Mesenchymal stem cell (in vitro differentiated cells and primary cell): ENCODE measurements at regions not wholly inside any gene's neighbourhood (a gene's known extent, or its start where the extent isn't known, plus 50 kb on each side); places are given as distances from the start of the nearest gene placed in this dataset.

Experiments
- DNase-seq: peaks from one replicate; pipeline ENCODE4 v3.0.0-alpha.2; 2013
- H2AFZ ChIP-seq: one replicate; pipeline ENCODE4 v1.6.1; 2013; ENCODE audit warnings: low read depth, mild to moderate bottlenecking, control low read depth, inconsistent platforms, low read length, moderate library complexity
- H2AK5ac ChIP-seq: 2 replicates; pipeline ENCODE4 v1.6.1; 2013; ENCODE audit warnings: low read length, moderate library complexity, mild to moderate bottlenecking, inconsistent platforms; ENCODE audit not compliant: severe bottlenecking
- H2BK120ac ChIP-seq: one replicate; pipeline ENCODE4 v1.6.1; 2013; ENCODE audit warnings: low read depth, mild to moderate bottlenecking, inconsistent platforms, low read length, moderate library complexity
- H2BK12ac ChIP-seq, 2 experiments: one replicate each; pipeline ENCODE4 v1.6.1; 2013; ENCODE audit warnings: inconsistent platforms in 2 of 2, low read length in 2 of 2, mild to moderate bottlenecking in 2 of 2, moderate library complexity in 2 of 2, control low read depth in 1 of 2
- H2BK15ac ChIP-seq: one replicate; pipeline ENCODE4 v1.6.1; 2013; ENCODE audit warnings: mild to moderate bottlenecking, low read depth, inconsistent platforms; ENCODE audit not compliant: poor library complexity, severe bottlenecking
- H2BK5ac ChIP-seq: 2 replicates; pipeline ENCODE4 v1.6.1; 2013; ENCODE audit warnings: low read depth, mild to moderate bottlenecking, low read length, control low read depth, inconsistent platforms; ENCODE audit not compliant: poor library complexity, severe bottlenecking
- H3K14ac ChIP-seq, 2 experiments: one replicate each; pipeline ENCODE4 v1.6.1; 2013; ENCODE audit warnings: inconsistent platforms in 2 of 2, low read length in 2 of 2, control low read depth in 1 of 2, mild to moderate bottlenecking in 1 of 2, moderate library complexity in 1 of 2
- H3K18ac ChIP-seq, 2 experiments: one replicate each; pipeline ENCODE4 v1.6.1; 2013; ENCODE audit warnings: inconsistent platforms in 2 of 2, low read length in 2 of 2, control low read depth in 1 of 2, low read depth in 1 of 2, mild to moderate bottlenecking in 1 of 2
- H3K23ac ChIP-seq, 2 experiments: one replicate each; pipeline ENCODE4 v1.6.1; 2013; ENCODE audit warnings: inconsistent platforms in 2 of 2, low read length in 2 of 2, mild to moderate bottlenecking in 2 of 2, moderate library complexity in 2 of 2, control low read depth in 1 of 2
- H3K27ac ChIP-seq: 2 replicates; pipeline ENCODE4 v1.5.1; 2013; ENCODE audit warnings: mild to moderate bottlenecking, moderate library complexity, low read length, control low read depth, inconsistent platforms; ENCODE audit not compliant: poor library complexity, severe bottlenecking
- H3K27me3 ChIP-seq, 2 experiments: 2 replicates each; pipeline versions ENCODE4 v1.6.1 to v1.7.0; 2013; ENCODE audit warnings: low read length in 2 of 2, mild to moderate bottlenecking in 2 of 2, moderate library complexity in 2 of 2, control low read depth in 1 of 2, inconsistent platforms in 1 of 2; ENCODE audit not compliant: control insufficient read depth in 1 of 2, insufficient read depth in 1 of 2
- H3K36me3 ChIP-seq, 2 experiments: 2 replicates each; pipeline versions ENCODE4 v1.6.1 to v1.7.0; 2013; ENCODE audit warnings: low read length in 2 of 2, control low read depth in 1 of 2, inconsistent platforms in 1 of 2, low read depth in 1 of 2, mild to moderate bottlenecking in 1 of 2; ENCODE audit not compliant: insufficient read depth in 2 of 2, control insufficient read depth in 1 of 2
- H3K4ac ChIP-seq, 2 experiments: one replicate each; pipeline ENCODE4 v1.6.1; 2013; ENCODE audit warnings: inconsistent platforms in 2 of 2, low read length in 2 of 2, mild to moderate bottlenecking in 2 of 2, moderate library complexity in 2 of 2, control low read depth in 1 of 2, low read depth in 1 of 2
- H3K4me1 ChIP-seq: 2 replicates; pipeline ENCODE4 v1.6.1; 2013; ENCODE audit warnings: low read depth, low read length, control low read depth; ENCODE audit not compliant: control insufficient read depth, insufficient read depth
- H3K4me2 ChIP-seq: 2 replicates; pipeline ENCODE4 v1.6.1; 2013; ENCODE audit warnings: low read length, mild to moderate bottlenecking, inconsistent platforms; ENCODE audit not compliant: poor library complexity, severe bottlenecking
- H3K4me3 ChIP-seq, 2 experiments: 2 replicates each; pipeline versions ENCODE4 v1.5.1 to v1.7.0; 2013; ENCODE audit warnings: low read length in 2 of 2, mild to moderate bottlenecking in 2 of 2, control low read depth in 1 of 2, low read depth in 1 of 2; ENCODE audit not compliant: insufficient read depth in 1 of 2
- H3K79me1 ChIP-seq: replicated peaks from 2 replicates; pipeline ENCODE4 v1.6.1; 2013; ENCODE audit warnings: mild to moderate bottlenecking, control low read depth, low read length, inconsistent platforms; ENCODE audit not compliant: poor library complexity, severe bottlenecking
- H3K9ac ChIP-seq: 2 replicates; pipeline ENCODE4 v1.7.0; 2013; ENCODE audit warnings: mild to moderate bottlenecking, low read length, moderate library complexity
- H3K9me3 ChIP-seq: 2 replicates; pipeline ENCODE4 v1.7.0; 2013; ENCODE audit warnings: mild to moderate bottlenecking, low read length; ENCODE audit not compliant: control insufficient read depth
- H4K8ac ChIP-seq: one replicate; pipeline ENCODE4 v1.6.1; 2013; ENCODE audit warnings: inconsistent platforms, mild to moderate bottlenecking, low read length, moderate library complexity
- H4K91ac ChIP-seq: one replicate; pipeline ENCODE4 v1.6.1; 2013; ENCODE audit warnings: mild to moderate bottlenecking, low read length, inconsistent platforms
- WGBS: methylation state at CpG from one replicate; pipeline ENCODE4 v1.1.7; 2013; ENCODE audit warnings: mixed read lengths; 5-methylcytosine and 5-hydroxymethylcytosine counted together

GRCh38 chr2:19846567-19846966, 55.2 kb downstream of the TTC32 start:
- H3K27ac ChIP-seq = no peak overlapping the region
- no peak overlapping the region for H4K8ac ChIP-seq
- H2AK5ac ChIP-seq = no peak overlapping the region
- H3K9me3 ChIP-seq = no peaks in the 10 kb centered on the region
- H2BK120ac ChIP-seq = no peak overlapping the region
- no peak overlapping the region for H3K18ac ChIP-seq
- H3K36me3 ChIP-seq = no peaks in the 10 kb centered on the region
- no peak overlapping the region for H3K14ac ChIP-seq
- WGBS = 100% methylated on average over 2 of the region's 2 CpGs
- no peak overlapping the region for H2BK5ac ChIP-seq
- no peak overlapping the region for H2AFZ ChIP-seq
- no peaks in the 10 kb centered on the region for H3K79me1 ChIP-seq
- H3K4me1 ChIP-seq = peaks cover 5% of the 10 kb centered on the region
- H3K23ac ChIP-seq = no peak overlapping the region
- H3K4me2 ChIP-seq = no peak overlapping the region
- H2BK12ac ChIP-seq = no peak overlapping the region
- no peak for DNase-seq
- H3K27me3 ChIP-seq = peaks cover 0 to 30% of the 10 kb centered on the region in 2 experiments
- no peak overlapping the region for H4K91ac ChIP-seq
- H2BK15ac ChIP-seq = no peak overlapping the region
- H3K4me3 ChIP-seq = no peak overlapping the region
- no peak overlapping the region for H3K9ac ChIP-seq
- H3K4ac ChIP-seq = no peak overlapping the region

- Histone ChIP-seq H3K9ac (no peak overlapping the region), H3K79me1 (no peaks in the 10 kb centered on the region), H3K23ac (no peak overlapping the region), H2BK12ac (no peak overlapping the region), H3K36me3 (no peaks in the 10 kb centered on the region), H3K4me2 (no peak overlapping the region), H3K4ac (no peak overlapping the region), H3K4me3 (no peak overlapping the region), H2BK5ac (no peak overlapping the region), H2AK5ac (no peak overlapping the region), H3K9me3 (no peaks in the 10 kb centered on the region), H4K91ac (no peak overlapping the region), H3K4me1 (peaks cover under 1% of the 10 kb centered on the region), H3K18ac (no peak overlapping the region), H2BK15ac (no peak overlapping the region), H3K27me3 (peaks cover 0 to 34% of the 10 kb centered on the region in 2 experiments), H2BK120ac (no peak overlapping the region), H2AFZ (no peak overlapping the region), H3K14ac (no peak overlapping the region), H3K27ac (no peak overlapping the region), H4K8ac (no peak overlapping the region)
- WGBS = 88% methylated on average over 3 of the region's 4 CpGs
- DNase-seq = no peak
Measured at GRCh38 chr2:19846030-19846429, 55.8 kb downstream of the TTC32 start.

GRCh38 chr2:19845323-19845920, 56.4 kb downstream of the TTC32 start:
- Histone ChIP-seq H3K14ac (no peak overlapping the region), H2AFZ (no peak overlapping the region), H3K4me2 (no peak overlapping the region), H3K18ac (no peak overlapping the region), H4K8ac (no peak overlapping the region), H3K4me3 (no peak overlapping the region), H3K4ac (no peak overlapping the region), H3K27ac (no peak overlapping the region), H2BK5ac (no peak overlapping the region), H4K91ac (no peak overlapping the region), H3K27me3 (peaks cover 0 to 32% of the 10 kb centered on the region in 2 experiments), H3K9ac (no peak overlapping the region), H2BK15ac (peak overlapping the region; percentile 26), H3K9me3 (no peaks in the 10 kb centered on the region), H3K36me3 (no peaks in the 10 kb centered on the region), H2BK120ac (no peak overlapping the region), H3K4me1 (no peaks in the 10 kb centered on the region), H3K23ac (no peak overlapping the region), H3K79me1 (no peaks in the 10 kb centered on the region), H2AK5ac (no peak overlapping the region), H2BK12ac (no peak overlapping the region)
- 83% methylated on average over 5 of the region's 5 CpGs for WGBS
- DNase-seq = no peak

- Histone ChIP-seq H2BK15ac (no peak overlapping the region), H3K18ac (no peak overlapping the region), H3K9ac (no peak overlapping the region), H3K4me2 (no peak overlapping the region), H3K4me1 (no peaks in the 10 kb centered on the region), H4K8ac (no peak overlapping the region), H3K27ac (no peak overlapping the region), H2AFZ (no peak overlapping the region), H3K36me3 (no peaks in the 10 kb centered on the region), H3K79me1 (no peaks in the 10 kb centered on the region), H2BK120ac (no peak overlapping the region), H3K27me3 (peaks cover 0 to 28% of the 10 kb centered on the region in 2 experiments), H2BK12ac (no peak overlapping the region), H3K4ac (no peak overlapping the region), H3K4me3 (no peak overlapping the region), H3K14ac (no peak overlapping the region), H4K91ac (no peak overlapping the region), H3K9me3 (no peaks in the 10 kb centered on the region), H3K23ac (no peak overlapping the region), H2AK5ac (no peak overlapping the region), H2BK5ac (no peak overlapping the region)
- no peak for DNase-seq
- WGBS = 71% methylated on average over 5 of the region's 5 CpGs
Measured at GRCh38 chr2:19844750-19845149, 57.0 kb downstream of the TTC32 start.
